ENCODE measurements at regions not wholly inside any gene's neighbourhood (a gene's known extent, or its start where the extent isn't known, plus 50 kb on each side); places are given as distances from the start of the nearest gene placed in this dataset.

DNA sequence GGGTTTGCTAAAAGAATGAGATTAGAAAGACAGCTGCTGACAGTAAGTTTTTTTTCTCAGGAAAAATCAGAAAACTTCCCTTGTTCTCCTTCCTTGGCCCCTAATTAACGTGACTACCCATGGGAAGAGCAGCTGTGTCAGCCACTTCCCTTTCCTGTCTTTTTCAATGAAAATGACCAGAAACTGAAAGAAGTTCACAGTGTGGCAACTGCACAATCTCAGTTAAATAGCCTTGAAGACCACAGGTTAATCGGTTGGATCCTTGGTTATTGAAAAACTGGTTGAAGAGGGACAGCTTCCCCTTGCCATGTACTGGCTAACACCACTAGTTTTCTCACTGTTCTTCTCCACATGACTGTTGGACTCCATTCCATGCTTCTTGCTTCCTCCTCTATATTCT is 148.8 kb upstream of the AGR3 start:
- TF ChIP-seq, protein P1, sequence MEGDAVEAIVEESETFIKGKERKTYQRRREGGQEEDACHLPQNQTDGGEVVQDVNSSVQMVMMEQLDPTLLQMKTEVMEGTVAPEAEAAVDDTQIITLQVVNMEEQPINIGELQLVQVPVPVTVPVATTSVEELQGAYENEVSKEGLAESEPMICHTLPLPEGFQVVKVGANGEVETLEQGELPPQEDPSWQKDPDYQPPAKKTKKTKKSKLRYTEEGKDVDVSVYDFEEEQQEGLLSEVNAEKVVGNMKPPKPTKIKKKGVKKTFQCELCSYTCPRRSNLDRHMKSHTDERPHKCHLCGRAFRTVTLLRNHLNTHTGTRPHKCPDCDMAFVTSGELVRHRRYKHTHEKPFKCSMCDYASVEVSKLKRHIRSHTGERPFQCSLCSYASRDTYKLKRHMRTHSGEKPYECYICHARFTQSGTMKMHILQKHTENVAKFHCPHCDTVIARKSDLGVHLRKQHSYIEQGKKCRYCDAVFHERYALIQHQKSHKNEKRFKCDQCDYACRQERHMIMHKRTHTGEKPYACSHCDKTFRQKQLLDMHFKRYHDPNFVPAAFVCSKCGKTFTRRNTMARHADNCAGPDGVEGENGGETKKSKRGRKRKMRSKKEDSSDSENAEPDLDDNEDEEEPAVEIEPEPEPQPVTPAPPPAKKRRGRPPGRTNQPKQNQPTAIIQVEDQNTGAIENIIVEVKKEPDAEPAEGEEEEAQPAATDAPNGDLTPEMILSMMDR (conservative IDR thresholded peaks at IDR 0.05 in 1 of 2, IDR thresholded peaks at IDR 0.05 in 1 of 2; ENCODE audit: low read depth in 1 of 2, low read length in 2 of 2): no peak
- TF ChIP-seq EZH2 (IDR thresholded peaks at IDR 0.05; ENCODE audit: low read length, missing control alignments): no peak

Data from fibroblast of lung (primary cell).